GM21786 (cell line): ENCODE measurements at regions not wholly inside any gene's neighbourhood (a gene's known extent, or its start where the extent isn't known, plus 50 kb on each side); places are given as distances from the start of the nearest gene placed in this dataset.
"Not testable (repeated sequence)": the region's sequence is repeated elsewhere in the genome, so short reads cannot be mapped to it uniquely, and the experiment has no call there.

Source experiments
- ATAC-seq: cut with Tn5 transposase; IDR thresholded peaks from one replicate; pipeline ENCODE4 v1.9.1; 2021; ENCODE audit not compliant: unreplicated experiment

GRCh38 chr5:109283086-109283485 is 126.7 kb downstream of the PJA2 start:
- not testable (repeated sequence) for ATAC-seq

DNA sequence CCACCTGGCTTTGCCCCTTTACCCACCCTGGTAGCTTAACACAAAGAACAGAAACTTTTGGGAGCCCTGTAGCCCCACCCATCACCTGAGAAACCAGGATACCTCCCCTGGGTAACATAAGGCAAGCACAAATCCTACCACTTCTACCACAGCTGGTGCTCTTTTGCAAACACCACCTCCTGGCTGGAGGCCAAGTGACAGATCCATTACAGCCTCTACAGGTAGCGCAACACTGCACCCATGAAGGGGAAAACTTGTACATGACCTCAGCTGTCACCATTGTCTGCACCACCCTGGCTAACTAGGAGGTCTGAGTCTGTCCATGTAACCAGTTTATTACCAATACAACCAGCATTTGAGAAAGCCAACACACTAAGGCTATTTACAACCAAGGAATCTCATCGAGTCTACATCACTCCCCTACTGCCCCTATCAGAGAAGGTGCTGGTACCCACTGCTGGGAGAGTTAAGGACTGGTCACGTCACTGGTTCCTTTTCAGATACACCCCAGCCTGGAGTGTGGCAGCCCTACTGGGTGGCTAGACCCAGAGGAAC is 128.6 kb downstream of the PJA2 start:
- no peak for ATAC-seq

- no peak for ATAC-seq
These were observed 131.6 kb downstream of the PJA2 start for GRCh38 chr5:109278141-109278540.

DNA sequence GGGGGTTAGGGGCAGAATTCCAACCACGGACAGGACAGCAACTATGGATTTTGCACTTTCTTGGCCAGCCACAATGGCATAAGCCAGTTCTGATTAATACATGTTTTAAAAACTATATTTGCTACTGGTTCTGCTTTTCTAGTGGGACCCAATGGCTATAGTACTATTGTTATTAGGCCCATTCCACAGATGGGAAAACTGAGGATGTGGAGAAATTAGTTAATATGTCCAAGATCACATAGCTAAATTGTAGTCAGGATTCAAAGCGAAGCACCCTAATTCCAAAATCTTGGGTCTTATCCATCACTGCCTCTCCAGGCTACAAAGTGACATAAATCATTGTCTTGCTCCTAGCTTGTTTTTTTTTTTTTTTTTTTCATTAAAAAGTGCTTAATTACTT is 133.9 kb downstream of the PJA2 start:
- no peak for ATAC-seq

DNA sequence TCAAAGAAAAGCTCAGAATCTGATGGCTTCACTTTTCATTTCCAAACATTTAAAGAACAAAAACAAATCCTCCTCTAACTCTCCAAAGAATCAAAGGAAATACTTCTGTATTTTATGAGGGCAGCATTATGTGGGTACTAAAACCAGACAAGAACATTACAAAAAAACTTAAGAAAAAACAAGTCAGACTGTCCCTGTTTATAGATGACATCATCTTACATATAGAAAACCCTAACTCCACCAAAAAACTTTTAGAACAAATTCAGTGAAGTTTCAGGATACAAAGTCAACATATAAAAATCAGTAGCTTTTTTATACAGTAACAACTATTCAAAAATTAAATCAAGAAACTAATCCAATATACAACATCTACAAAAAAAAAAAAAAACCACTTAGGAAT is 136.2 kb downstream of the PJA2 start:
- no peak for ATAC-seq

DNA sequence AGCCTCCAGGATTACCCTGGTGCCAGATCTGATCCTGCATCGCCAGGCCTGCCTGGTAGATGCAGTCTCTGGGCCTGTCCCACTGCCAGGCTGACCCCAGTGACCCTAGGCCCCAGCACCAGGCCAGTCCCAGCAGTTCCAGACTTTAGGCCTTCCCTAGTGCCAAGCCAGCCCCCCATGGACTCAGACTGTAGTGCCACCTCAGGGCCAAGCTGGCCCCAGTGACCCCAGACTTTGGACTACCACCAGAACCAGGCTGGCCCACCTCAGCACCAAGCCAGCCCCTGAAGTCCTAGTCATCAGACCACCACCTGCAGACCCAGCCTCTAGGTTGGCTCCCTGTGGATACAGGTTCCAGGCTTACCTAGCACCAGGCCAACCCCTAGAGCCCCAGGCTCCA is 142.5 kb downstream of the PJA2 start:
- no peak for ATAC-seq

- no peak for ATAC-seq
These were observed 151.0 kb downstream of the PJA2 start for GRCh38 chr5:109258755-109259154.

DNA sequence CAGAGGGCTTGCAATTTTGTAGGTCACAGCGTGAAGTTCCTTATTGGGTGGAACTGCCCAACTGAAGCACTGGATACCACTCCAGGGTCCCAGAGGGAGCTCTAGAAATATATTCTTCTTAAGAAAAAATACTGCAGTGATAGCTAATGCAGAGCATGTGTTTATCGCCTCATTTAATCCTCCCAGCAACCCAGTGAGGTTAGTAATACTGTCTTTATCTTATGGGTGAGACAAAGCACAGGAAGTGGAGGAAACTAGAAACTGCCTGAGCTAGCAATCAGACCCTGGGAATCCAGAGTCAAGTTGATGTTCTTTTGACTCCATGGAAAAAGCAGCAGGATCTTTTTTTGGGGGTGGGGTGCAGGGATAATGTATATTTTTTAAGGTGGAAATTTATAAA is 153.3 kb downstream of the PJA2 start:
- ATAC-seq: no peak

GRCh38 chr5:109254511-109254910 is 155.3 kb downstream of the PJA2 start:
- no peak for ATAC-seq

- no peak for ATAC-seq
These were observed 156.5 kb downstream of the PJA2 start for GRCh38 chr5:109253262-109253661.

- no peak for ATAC-seq
These were observed 157.0 kb downstream of the PJA2 start for GRCh38 chr5:109252731-109253130.

GRCh38 chr5:109250533-109251329 is 159.0 kb downstream of the PJA2 start:
- ATAC-seq: no peak

DNA sequence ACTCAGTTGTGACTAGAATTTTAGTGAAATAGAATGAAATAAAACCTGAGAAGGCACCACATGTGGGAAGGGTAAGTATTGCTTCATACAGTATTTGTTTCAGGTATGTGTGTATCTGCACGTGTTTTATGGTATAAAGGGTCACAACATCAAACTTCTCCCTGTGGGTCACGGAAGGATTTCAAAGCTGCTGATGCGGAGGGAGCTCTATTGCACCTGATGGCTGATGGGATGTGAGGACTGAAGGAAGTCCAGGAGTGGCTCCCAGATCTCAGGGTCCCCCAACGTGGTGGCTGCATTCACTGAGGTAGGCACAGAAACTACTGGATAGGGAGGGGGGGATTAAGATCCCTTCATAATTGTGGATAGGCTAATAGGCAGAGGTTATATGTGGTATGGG is 159.7 kb downstream of the PJA2 start:
- ATAC-seq: no peak

- ATAC-seq: no peak
These were observed 160.6 kb downstream of the PJA2 start for GRCh38 chr5:109249126-109249525.

GRCh38 chr5:109247986-109248385 is 161.8 kb downstream of the PJA2 start:
- ATAC-seq: peak; percentile 95

DNA sequence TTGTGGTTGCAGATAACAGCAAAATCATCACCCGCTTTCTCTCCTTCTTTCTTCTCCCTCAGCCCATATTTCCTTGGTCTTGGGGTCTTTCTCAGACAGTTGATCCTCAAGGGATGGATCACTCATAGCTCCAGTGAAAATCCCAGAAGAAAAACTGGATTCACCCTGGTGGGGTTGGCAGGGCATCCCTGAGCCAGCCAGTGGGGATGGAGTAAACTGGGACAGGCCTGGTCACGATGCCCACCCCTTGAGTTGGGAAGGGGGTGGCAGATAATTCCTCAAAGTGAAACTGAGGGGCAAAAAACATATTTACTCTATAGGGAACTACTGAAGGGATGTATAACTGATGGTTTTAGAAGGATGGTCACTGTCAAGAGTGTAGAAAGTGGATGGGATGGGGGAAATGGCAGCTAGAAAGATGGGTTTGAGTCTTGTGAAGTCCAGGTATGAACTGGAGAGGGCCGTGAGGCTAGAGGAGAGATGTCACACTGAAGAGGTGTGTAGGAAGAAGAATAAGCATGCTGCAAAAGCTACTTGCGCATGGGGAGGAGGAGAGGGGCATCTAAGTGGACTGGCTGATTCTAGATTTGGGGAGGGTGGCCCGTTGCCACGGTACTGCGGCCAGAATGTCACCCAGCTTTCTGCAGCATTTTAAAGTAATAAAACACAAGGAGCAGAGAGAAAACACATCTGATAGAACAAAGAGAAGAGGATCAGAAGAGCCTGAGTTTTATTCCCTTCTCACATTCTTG is 162.8 kb downstream of the PJA2 start:
- ATAC-seq: no peak
